ENCODE measurements at regions not wholly inside any gene's neighbourhood (a gene's known extent, or its start where the extent isn't known, plus 50 kb on each side); places are given as distances from the start of the nearest gene placed in this dataset.

DNA sequence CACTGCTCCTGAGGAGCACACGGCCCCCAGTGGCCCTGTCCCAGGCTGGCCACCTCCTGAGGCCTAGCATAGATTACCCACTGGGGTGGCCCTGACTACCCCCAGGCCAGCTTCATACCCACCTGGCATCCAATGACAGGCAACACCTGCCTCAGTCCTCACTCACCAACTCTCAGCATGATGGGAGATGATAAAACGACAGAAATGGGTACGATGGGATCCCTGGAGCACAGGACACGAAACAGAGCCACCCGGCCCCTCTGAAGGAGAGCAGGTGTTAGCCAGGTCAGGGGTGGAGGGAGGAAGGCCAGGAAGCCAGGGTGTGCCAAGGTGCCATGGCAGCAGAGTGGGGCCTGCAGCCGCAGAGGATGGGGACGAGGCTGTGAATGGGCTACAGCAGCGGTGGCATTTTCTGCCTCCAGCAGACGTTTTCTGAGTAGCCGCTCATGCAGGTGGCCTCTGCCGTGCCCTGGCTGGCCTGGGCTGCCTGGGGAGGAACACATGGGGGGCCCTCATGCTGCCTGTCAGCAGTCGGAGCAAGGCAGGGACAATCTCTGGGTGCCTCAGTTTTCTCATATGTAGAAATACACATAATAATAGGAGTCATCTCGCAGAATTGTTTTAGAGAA, 50.2 kb upstream of the FGF3 start:
- TF ChIP-seq, protein P1, sequence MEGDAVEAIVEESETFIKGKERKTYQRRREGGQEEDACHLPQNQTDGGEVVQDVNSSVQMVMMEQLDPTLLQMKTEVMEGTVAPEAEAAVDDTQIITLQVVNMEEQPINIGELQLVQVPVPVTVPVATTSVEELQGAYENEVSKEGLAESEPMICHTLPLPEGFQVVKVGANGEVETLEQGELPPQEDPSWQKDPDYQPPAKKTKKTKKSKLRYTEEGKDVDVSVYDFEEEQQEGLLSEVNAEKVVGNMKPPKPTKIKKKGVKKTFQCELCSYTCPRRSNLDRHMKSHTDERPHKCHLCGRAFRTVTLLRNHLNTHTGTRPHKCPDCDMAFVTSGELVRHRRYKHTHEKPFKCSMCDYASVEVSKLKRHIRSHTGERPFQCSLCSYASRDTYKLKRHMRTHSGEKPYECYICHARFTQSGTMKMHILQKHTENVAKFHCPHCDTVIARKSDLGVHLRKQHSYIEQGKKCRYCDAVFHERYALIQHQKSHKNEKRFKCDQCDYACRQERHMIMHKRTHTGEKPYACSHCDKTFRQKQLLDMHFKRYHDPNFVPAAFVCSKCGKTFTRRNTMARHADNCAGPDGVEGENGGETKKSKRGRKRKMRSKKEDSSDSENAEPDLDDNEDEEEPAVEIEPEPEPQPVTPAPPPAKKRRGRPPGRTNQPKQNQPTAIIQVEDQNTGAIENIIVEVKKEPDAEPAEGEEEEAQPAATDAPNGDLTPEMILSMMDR (IDR thresholded peaks at IDR 0.05; ENCODE audit: insufficient read depth, low read depth, low read length): no peak
- TF ChIP-seq EZH2 (IDR thresholded peaks at IDR 0.05; ENCODE audit: insufficient read depth, low read length): no peak
- Histone ChIP-seq H3K9ac (ENCODE audit: low read length) (no peak overlapping the region), H3K4me1 (ENCODE audit: insufficient read depth, low read length) (peaks cover 13% of the 10 kb centered on the region), H2AFZ (ENCODE audit: low read depth, low read length) (no peak overlapping the region), H3K4me2 (ENCODE audit: low read length) (no peak overlapping the region), H3K27me3 (ENCODE audit: insufficient read depth, low read length) (peaks cover 10% of the 10 kb centered on the region), H4K20me1 (ENCODE audit: insufficient read depth, low read length) (no peaks in the 10 kb centered on the region), H3K27ac (ENCODE audit: low read depth, low read length) (no peak overlapping the region), H3K36me3 (ENCODE audit: insufficient read depth, low read length) (no peaks in the 10 kb centered on the region), H3K79me2 (ENCODE audit: insufficient read depth, low read length) (no peaks in the 10 kb centered on the region), H3K4me3 (ENCODE audit: insufficient read depth, low read depth, low read length) (no peak overlapping the region), H3K9me3 (ENCODE audit: insufficient read depth, low read depth, low read length) (no peaks in the 10 kb centered on the region)
- Mint-ChIP-seq H3K27me3 (ENCODE audit: low read depth, unreplicated experiment) (peaks cover 55% of the 10 kb centered on the region), H3K4me3 (ENCODE audit: unreplicated experiment) (no peak overlapping the region), H3K36me3 (ENCODE audit: low read depth, unreplicated experiment) (no peaks in the 10 kb centered on the region), H3K9me3 (ENCODE audit: unreplicated experiment) (no peaks in the 10 kb centered on the region), H3K4me1 (ENCODE audit: low read depth, unreplicated experiment) (no peaks in the 10 kb centered on the region), H3K27ac (ENCODE audit: unreplicated experiment) (no peak overlapping the region)
- no peak for DNase-seq (ENCODE audit: low read depth)
- FAIRE-seq: no peak

- H3K27ac Mint-ChIP-seq (ENCODE audit: unreplicated experiment): no peak overlapping the region
- no peak overlapping the region for H3K4me3 Mint-ChIP-seq (ENCODE audit: unreplicated experiment)
- peaks cover 53% of the 10 kb centered on the region for H3K27me3 Mint-ChIP-seq (ENCODE audit: low read depth, unreplicated experiment)
- H4K20me1 ChIP-seq (ENCODE audit: insufficient read depth, low read length): no peaks in the 10 kb centered on the region
- no peak overlapping the region for H2AFZ ChIP-seq (ENCODE audit: low read depth, low read length)
- no peak overlapping the region for H3K4me3 ChIP-seq (ENCODE audit: insufficient read depth, low read depth, low read length)
- H3K36me3 ChIP-seq (ENCODE audit: insufficient read depth, low read length): no peaks in the 10 kb centered on the region
- DNase-seq (ENCODE audit: low read depth): peak; percentile 42
- no peak overlapping the region for H3K4me2 ChIP-seq (ENCODE audit: low read length)
- no peak for FAIRE-seq
- no peaks in the 10 kb centered on the region for H3K79me2 ChIP-seq (ENCODE audit: insufficient read depth, low read length)
- TF ChIP-seq, protein P1 (IDR thresholded peaks at IDR 0.05; ENCODE audit: insufficient read depth, low read depth, low read length): no peak
- no peak for TF ChIP-seq EZH2 (IDR thresholded peaks at IDR 0.05; ENCODE audit: insufficient read depth, low read length)
- no peak overlapping the region for H3K27ac ChIP-seq (ENCODE audit: low read depth, low read length)
- H3K36me3 Mint-ChIP-seq (ENCODE audit: low read depth, unreplicated experiment): no peaks in the 10 kb centered on the region
- H3K4me1 ChIP-seq (ENCODE audit: insufficient read depth, low read length): peaks cover 13% of the 10 kb centered on the region
- peaks cover 16% of the 10 kb centered on the region for H3K27me3 ChIP-seq (ENCODE audit: insufficient read depth, low read length)
- no peaks in the 10 kb centered on the region for H3K9me3 ChIP-seq (ENCODE audit: insufficient read depth, low read depth, low read length)
- no peaks in the 10 kb centered on the region for H3K9me3 Mint-ChIP-seq (ENCODE audit: unreplicated experiment)
- no peaks in the 10 kb centered on the region for H3K4me1 Mint-ChIP-seq (ENCODE audit: low read depth, unreplicated experiment)
- no peak overlapping the region for H3K9ac ChIP-seq (ENCODE audit: low read length)
Measured at GRCh38 chr11:69870766-69871165, 51.5 kb upstream of the FGF3 start.
